GM10248 (cell line): ENCODE measurements at regions not wholly inside any gene's neighbourhood (a gene's known extent, or its start where the extent isn't known, plus 50 kb on each side); places are given as distances from the start of the nearest gene placed in this dataset.

Experiments
- CTCF ChIA-PET: fragments of 300-600 bp; sonication (Branson Sonifier 250); formaldehyde crosslinking; extraction: SDS; loops from one replicate; lab custom pipeline; 2021; ENCODE audit warnings: antibody characterized with exemption; lab: Yijun Ruan, JAX
- POLR2A ChIA-PET: fragments of 350-650 bp; sonication (Branson Sonifier 250); formaldehyde crosslinking; extraction: SDS; loops from one replicate; lab custom pipeline; 2020; ENCODE audit warnings: antibody characterized with exemption; lab: Yijun Ruan, JAX
- DNase-seq: peaks from one replicate; pipeline ENCODE4 v3.0.0; 2012; ENCODE audit errors: extremely low spot score
- CTCF ChIP-seq: IDR thresholded peaks from 2 replicates; pipeline ENCODE4 v1.5.1; 2012; ENCODE audit warnings: mild to moderate bottlenecking, low read depth; ENCODE audit errors: extremely low read depth, missing control alignments, control extremely low read depth

GRCh38 chr2:206867006-206867405 lies 72.3 kb upstream of the CPO start:
- no peak for DNase-seq
- POLR2A ChIA-PET = no interaction called here
- no peak for TF ChIP-seq CTCF
- CTCF ChIA-PET = interaction anchor here (1.7 kb wide), 1 partner anchor 17 kb away, joined by 5 read pairs; no protein-coding TSS in a partner anchor

- ChIA-PET CTCF (interaction anchor here (1.5 kb wide), 1 partner anchor 8 kb away, joined by 3 read pairs; no protein-coding TSS in a partner anchor), POLR2A (no interaction called here)
- DNase-seq = no peak
- TF ChIP-seq CTCF = no peak
These were observed 69.4 kb upstream of the CPO start for GRCh38 chr2:206869824-206870495.

- DNase-seq = no peak
- no peak for TF ChIP-seq CTCF
- ChIA-PET POLR2A (no interaction called here), CTCF (no interaction called here)
These were observed 65.9 kb upstream of the CPO start for GRCh38 chr2:206873423-206873822.

GRCh38 chr2:206875701-206876100 lies 63.6 kb upstream of the CPO start:
- no peak for TF ChIP-seq CTCF
- CTCF ChIA-PET = no interaction called here
- POLR2A ChIA-PET = no interaction called here

GRCh38 chr2:206876216-206876860 lies 63.0 kb upstream of the CPO start:
- no peak for DNase-seq
- TF ChIP-seq CTCF = no peak
- CTCF ChIA-PET = no interaction called here
- POLR2A ChIA-PET = no interaction called here

More at GRCh38 chr2:206875701-206876100, 63.6 kb upstream of the CPO start:
- no peak for DNase-seq

GRCh38 chr2:206881708-206882410 lies 57.5 kb upstream of the CPO start:
- ChIA-PET POLR2A (no interaction called here), CTCF (no interaction called here)
- no peak for TF ChIP-seq CTCF
- no peak for DNase-seq
